ENCODE measurements at regions not wholly inside any gene's neighbourhood (a gene's known extent, or its start where the extent isn't known, plus 50 kb on each side); places are given as distances from the start of the nearest gene placed in this dataset.
A peak's percentile ranks its signal among the peaks of the same experiment; 100 is the strongest.

DNA sequence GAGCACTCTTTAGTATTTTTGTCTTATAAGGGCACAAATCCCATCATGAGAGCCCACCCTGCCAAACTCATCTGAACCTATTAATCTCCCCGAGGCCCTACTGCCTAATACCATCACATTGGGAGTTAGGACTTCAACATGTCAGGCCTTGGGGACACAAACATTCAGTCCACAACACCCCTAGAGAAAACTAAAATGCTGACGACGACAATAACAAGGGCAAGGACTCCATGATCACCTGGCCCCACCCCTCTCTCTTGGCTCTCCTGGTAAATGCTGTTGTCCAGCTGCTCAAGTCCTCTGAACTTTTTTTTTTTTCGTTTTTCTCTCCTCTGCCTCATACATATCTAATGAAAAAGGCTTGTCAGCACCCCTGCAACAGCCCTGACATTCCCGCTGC is 118.8 kb upstream of the MKI67 start:
- FAIRE-seq (no peak), DNase-seq (ENCODE audit: insufficient read length, low spot score) (no peak)
- TF ChIP-seq POLR2A (IDR thresholded peaks at IDR 0.05; ENCODE audit: low read depth, low read length) = no peak

DNA sequence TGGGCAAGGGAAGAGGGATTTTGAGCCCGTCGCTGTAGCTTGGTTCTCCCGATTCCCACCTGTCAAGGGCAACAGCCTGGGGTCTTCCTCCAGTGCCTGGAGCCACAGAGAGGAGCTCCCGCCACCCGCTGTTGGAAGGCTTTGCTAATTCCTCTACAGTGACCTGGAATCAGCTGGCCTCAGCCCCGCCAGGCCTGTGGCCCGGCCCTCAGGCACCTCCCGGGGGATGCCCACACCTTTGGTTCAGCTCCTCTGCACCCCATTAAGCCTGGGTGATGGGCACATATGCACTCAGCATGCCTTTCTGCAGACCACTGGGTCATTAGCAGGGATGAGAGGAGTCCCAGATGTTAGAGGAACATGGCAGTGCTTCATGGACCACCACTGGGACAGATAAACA is 121.4 kb upstream of the MKI67 start:
- DNase-seq (ENCODE audit: insufficient read length, low spot score) = no peak
- no peak for FAIRE-seq
- TF ChIP-seq POLR2A (IDR thresholded peaks at IDR 0.05; ENCODE audit: low read depth, low read length) = no peak

DNA sequence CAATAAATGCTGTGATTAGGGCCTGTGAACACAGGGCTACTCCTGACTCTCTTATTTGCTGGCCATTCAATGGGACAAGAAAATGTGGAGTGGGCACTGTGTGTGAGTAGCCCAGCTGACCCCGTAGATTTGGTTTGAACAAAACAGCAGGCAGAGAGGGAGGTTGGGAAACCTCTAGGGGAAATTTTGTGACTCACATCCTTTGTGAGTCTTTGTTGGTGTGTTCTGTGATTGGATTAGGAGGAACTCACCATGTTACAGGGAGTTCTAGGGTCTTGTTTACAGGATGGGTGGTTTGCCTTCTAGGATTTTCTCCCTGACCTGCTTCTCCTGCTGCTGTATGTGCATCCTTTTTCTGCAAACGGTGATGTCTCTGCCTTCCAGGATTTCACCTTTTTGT is 128.3 kb upstream of the MKI67 start:
- no peak for FAIRE-seq
- no peak for TF ChIP-seq POLR2A (IDR thresholded peaks at IDR 0.05; ENCODE audit: low read depth, low read length)
- peak; percentile 16 for DNase-seq (ENCODE audit: insufficient read length, low spot score)

DNA sequence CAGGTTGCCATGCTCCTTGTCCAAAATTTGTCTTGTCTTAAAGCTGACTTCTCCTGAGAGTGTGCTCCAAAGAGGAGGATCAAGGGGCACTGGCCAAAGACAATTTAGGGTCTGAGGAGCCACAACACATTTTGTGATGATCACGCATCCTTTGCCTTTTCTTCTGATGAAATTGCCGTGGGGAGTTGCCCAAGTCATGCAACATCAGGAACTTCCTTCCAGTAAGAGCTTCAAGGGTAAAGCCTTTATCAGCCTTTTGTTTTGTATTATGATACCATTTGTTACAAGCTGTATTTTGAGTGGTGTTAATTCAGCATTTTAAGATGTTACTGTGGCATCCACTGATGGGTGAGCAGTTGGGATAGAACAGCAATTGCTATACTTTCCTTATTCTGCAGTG is 131.2 kb upstream of the MKI67 start:
- DNase-seq (ENCODE audit: insufficient read length, low spot score) (no peak), FAIRE-seq (no peak)
- no peak for TF ChIP-seq POLR2A (IDR thresholded peaks at IDR 0.05; ENCODE audit: low read depth, low read length)

DNA sequence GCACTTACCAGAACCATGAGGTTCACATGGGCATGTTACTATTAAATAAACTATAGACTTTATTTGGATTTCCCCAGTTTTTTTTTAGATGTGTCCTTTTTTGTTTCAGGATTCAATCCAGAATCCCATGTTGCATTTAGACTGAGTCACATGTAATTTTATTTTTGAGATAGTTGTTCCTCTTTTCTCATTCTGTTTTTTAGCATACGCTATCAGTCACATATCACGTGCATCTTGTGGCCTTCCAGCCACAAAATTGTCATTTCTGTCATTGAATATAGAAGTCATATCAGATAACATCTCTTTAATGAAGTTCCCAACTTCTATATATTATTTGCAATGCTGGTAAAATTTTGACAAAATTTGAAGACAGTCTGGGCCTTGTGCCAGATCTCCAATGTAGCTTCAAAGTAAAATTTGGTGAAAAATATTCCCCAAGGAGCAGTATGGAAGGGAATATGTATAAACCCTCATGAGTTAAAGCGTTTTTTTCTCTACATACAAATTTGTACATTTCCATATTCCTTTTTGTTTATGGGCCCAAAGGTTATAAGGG is 132.3 kb upstream of the MKI67 start:
- TF ChIP-seq POLR2A (IDR thresholded peaks at IDR 0.05; ENCODE audit: low read depth, low read length) = no peak
- DNase-seq (ENCODE audit: insufficient read length, low spot score) (no peak), FAIRE-seq (no peak)

DNA sequence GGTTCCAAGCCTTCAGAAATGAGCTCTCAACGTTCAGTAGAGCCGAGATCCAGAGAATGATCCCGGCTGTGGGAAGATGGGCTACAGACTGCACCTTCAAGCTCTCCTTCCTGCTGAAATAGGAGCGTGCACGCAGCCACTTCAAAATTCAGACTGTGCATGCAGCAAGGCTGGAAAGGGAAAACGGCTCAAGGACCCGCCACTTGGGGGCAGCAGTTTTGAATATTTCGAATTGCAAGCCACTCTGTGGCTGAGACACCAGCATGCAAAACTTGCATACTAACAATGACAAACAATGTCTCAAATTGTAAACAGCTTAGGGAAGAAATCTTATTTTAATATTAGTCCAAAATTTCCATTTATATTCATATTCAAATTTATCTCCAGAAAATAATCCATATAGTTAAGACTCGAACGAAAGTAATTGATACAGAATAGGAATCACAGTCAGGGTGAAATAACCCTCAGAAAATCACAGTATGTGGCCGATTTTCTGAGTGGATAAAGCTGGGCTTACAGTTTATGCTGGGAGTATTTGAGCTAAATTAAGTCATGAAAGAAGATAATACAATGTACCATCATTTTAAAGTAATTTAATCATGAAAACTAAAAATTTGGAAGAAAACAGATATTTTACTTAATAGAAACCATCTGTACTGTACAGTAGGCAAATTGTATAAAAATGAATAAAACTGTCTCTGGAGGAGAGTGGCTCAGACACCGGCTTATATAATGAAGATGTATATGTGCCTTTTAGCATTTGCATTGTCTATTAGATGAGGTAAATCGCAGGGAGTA is 137.9 kb upstream of the MKI67 start:
- FAIRE-seq = no peak
- no peak for DNase-seq (ENCODE audit: insufficient read length, low spot score)

DNA sequence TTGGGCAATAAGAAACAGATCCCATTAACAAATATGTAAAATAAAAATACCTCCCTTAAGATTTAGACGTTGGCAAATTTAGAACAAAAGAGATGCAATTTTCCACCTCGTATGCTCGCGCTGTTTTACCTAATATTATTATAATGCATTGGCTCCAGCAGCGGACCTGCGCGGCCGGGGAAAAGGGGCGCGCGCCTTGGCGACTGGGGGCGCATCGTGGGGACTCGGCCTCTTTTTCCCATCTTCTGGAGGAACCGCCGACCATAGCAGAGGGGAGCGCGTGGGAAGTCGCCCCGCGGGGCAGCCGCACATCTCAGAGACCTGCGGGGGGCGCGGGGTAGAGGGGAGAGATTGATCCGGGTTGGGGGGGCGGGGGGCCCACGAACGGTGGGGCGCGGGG is 139.4 kb upstream of the MKI67 start:
- no peak for TF ChIP-seq POLR2A (IDR thresholded peaks at IDR 0.05; ENCODE audit: low read depth, low read length)

More for the DNA sequence above, 137.9 kb upstream of the MKI67 start:
- TF ChIP-seq POLR2A (IDR thresholded peaks at IDR 0.05; ENCODE audit: low read depth, low read length) = no peak

DNA sequence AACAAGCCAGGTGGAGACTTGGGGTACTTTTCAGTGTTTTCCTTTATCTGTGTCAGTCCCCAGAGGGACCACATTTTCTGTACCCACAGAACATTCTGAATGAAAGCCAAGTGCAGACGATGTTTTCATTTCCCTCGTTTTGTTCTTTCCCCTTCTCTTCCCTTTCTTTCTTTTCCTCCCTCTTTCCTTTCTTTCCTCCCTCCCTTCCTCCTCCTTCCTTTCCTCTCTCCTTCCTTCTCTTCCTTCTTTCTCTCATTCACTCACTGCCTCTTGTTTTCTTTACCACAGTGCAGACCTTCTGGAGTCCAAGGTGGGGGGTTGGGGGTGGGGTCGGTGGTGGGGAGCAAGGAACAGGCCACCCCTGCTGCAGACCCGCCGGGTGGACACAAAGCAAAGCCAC is 141.4 kb upstream of the MKI67 start:
- no peak for TF ChIP-seq POLR2A (IDR thresholded peaks at IDR 0.05; ENCODE audit: low read depth, low read length)
- FAIRE-seq = no peak
- DNase-seq (ENCODE audit: insufficient read length, low spot score) = no peak

More for the DNA sequence above, 139.4 kb upstream of the MKI67 start:
- no peak for FAIRE-seq
- DNase-seq (ENCODE audit: insufficient read length, low spot score) = no peak

DNA sequence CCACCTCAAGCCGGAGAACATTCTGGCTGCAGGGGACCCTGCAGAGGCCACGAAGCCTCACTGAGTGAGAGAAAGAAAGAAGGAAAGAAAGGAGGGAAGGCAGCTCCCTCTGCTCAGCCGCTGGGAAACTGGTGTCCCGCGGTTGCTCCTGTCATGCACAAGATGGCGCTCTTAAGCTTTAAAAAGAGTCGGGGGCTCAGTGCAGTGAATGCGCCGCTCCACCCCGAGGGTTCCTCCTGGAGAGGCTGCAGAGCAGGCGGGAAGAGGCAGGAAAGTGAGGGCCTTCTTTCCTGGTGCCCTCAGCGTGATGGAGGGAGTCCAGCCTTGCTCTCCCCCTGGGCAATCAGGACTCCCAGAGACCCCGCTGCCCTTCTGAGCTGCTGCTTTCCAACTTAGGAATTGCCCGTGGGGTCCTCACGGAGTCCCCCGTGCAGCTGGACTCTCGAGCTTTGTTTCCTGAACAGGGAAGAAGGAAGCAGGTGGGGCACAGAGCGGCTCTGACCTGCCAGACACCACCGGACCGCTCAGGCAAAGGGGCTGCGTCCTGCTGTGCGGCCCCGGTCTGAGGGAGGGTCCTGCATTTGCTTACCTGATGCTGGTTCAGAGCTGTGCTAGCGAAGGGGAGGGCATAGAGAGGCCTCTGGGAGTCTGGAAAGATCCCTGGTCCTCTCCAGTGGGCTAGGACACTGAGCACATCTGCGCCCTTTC is 141.9 kb upstream of the MKI67 start:
- no peak for TF ChIP-seq POLR2A (IDR thresholded peaks at IDR 0.05; ENCODE audit: low read depth, low read length)
- DNase-seq (ENCODE audit: insufficient read length, low spot score) (peak; percentile 25), FAIRE-seq (no peak)

DNA sequence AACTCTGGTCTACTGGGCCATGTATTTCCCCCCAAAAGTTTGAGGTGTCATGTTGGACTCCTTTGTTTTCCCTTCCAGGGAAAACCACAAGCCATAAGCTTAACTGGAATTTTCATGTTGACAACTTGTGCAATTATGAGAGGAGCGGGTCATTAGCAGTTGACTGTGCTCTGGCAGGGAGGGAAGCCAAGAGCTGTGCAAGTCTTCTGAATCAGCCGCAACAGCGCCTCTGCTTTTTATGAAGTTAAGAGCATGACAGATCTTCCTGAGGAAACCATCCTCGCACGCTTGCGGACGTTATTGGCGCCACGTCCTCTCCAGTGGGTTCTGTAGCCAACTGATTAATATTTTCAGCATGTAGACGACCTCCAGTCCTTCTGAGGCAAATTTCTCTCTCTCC is 148.7 kb upstream of the MKI67 start:
- FAIRE-seq (no peak), DNase-seq (ENCODE audit: insufficient read length, low spot score) (no peak)
- no peak for TF ChIP-seq POLR2A (IDR thresholded peaks at IDR 0.05; ENCODE audit: low read depth, low read length)

DNA sequence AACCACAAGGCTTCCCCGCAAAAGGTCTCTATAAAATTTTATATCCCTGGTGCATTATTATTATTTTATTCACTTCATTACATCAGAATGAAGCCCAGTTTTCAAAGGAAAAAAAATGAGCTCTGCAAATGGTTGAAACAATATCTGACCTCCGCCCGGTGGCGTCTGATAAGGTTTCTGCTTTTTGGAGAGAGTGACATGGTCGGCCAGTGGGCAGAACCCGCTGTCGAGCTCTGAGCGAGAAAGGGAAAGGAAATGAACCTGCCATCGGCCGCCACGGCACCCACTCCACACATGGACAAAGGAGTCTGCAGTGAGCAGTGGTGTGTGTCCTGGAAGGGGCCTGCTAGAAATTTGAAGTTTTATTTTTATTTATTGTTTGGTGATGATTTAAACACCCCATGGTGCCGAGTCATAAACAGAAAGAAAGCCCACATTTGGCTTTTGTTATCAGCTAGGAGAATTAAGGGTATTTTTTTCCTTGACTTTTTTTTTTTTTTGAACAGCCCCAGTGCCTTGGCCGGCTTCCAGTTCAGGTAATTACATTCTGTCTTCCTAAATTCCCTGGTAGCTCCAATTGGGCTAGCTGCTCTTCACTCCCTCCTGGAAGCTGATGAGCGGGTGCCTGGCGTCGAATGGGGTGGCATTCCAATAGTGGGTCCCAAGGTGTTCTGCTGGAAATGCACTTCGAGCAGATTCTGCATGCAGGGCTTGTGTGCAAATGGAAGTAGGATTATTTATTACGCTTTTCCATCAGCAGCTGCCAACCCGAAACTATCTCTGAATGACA is 149.4 kb upstream of the MKI67 start:
- FAIRE-seq (no peak), DNase-seq (ENCODE audit: insufficient read length, low spot score) (no peak)
- TF ChIP-seq POLR2A (IDR thresholded peaks at IDR 0.05; ENCODE audit: low read depth, low read length) = no peak

DNA sequence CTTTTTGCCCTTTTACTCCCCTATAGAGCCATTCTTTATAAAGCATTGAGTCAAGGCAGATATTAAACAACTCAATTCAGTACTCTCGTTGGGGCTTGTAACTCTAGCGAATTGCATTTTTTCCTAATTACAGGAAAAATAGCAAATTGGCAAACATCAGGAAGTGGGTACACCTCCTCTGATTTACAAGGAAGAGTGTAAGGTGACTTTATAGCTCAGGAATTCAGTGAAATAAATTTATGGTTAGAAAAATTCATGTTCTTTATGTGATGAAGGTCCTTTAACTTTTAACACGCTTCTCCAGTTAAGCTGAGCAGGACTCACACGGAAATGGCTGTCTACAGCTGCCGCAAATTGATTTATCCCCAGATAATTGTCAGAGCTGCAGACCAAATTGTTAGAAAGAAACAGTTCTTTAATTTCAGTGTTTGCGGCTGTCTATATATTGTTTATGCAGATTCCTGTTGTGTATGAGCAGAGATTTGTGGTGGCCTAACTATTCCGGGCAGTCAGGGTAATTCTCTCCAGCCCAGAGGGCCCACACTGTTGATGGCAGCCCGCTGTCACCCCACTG is 151.1 kb upstream of the MKI67 start:
- TF ChIP-seq POLR2A (IDR thresholded peaks at IDR 0.05; ENCODE audit: low read depth, low read length) = no peak
- DNase-seq (ENCODE audit: insufficient read length, low spot score) (no peak), FAIRE-seq (no peak)

DNA sequence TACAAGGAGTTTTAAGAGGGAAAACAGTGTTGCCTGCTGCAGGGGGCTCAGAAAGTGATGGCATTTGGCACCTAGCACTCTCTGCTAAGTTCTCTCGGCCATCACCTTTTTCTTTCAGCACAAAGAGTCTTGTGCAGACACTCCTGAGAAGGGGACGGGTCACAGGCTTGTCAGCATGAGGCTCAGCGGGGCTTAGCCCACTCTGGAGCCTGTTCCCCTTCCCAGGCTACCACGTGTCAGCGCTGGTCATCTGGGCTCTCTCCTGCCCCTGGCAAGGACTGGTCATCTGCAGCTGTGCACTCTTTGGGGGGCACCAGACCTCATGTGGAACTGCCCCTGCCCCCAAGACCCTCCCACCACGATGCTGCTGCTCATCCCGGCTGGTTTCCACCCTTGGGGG is 152.1 kb upstream of the MKI67 start:
- no peak for FAIRE-seq
- DNase-seq (ENCODE audit: insufficient read length, low spot score) = no peak
- TF ChIP-seq POLR2A (IDR thresholded peaks at IDR 0.05; ENCODE audit: low read depth, low read length) = no peak

DNA sequence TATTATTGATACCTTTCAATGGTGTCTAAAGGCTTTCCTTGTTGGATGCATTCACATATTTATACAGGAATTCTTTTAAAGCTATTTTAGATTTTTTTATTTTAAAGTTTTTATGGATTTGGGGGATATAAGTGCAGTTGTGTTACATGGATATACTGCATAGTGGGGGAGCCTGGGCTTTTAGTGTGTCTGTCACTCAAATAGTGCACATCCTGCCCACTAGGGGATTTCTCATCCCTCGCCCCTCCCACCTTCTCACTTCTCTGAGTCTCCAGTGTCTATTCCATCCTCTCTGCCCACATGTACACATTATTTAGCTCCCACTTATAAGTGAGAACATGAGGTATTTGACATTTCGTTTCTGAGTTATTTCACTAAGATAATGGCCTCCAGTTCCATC is 154.0 kb upstream of the MKI67 start:
- TF ChIP-seq POLR2A (IDR thresholded peaks at IDR 0.05; ENCODE audit: low read depth, low read length) = no peak
- no peak for FAIRE-seq
- DNase-seq (ENCODE audit: insufficient read length, low spot score) = no peak

Data from H54 (cell line).